ENCODE measurements at regions not wholly inside any gene's neighbourhood (a gene's known extent, or its start where the extent isn't known, plus 50 kb on each side); places are given as distances from the start of the nearest gene placed in this dataset.

DNA sequence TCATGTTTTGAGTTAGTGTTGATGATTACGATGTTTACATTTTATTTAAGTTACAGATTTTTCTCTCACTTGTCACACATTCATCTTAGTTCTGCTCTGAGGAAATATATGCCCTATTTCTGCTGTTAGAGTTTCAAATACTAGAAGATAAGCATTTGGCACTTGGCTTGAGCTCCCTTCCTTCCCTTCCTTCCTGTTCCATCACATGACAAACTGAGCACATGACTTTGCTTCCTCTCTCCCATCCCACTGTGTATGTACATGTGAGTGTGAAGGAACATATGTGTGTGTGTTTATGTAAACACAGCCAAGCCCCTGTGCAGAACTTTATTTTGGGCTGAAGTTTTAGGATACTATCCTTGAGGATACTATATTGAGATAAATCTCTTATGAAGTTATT is 795.9 kb upstream of the IGFBP3 start:
- H3K27me3 ChIP-seq (ENCODE audit: insufficient read depth, low read length) = no peaks in the 10 kb centered on the region
- no peak overlapping the region for H2AK5ac ChIP-seq (ENCODE audit: low read length)
- H3K36me3 ChIP-seq (ENCODE audit: control insufficient read depth in 1 of 2, insufficient read depth in 2 of 2, low read length in 2 of 2) = no peaks in the 10 kb centered on the region
- H3K4me3 ChIP-seq (ENCODE audit: low read depth, low read length) = no peak overlapping the region
- no peaks in the 10 kb centered on the region for H3K9me3 ChIP-seq (ENCODE audit: insufficient read depth, low read depth, low read length)
- WGBS (ENCODE audit: extremely low coverage, insufficient coverage, insufficient read length) = no CpG with 5 or more reads among the region's 1 CpG
- no peak overlapping the region for H3K4me2 ChIP-seq (ENCODE audit: low read length)
- no peaks in the 10 kb centered on the region for H3K79me1 ChIP-seq (ENCODE audit: low read length)
- H4K8ac ChIP-seq (ENCODE audit: low read depth, low read length) = peak overlapping the region; percentile 37
- H3K4me1 ChIP-seq (ENCODE audit: control insufficient read depth in 1 of 2, insufficient read depth in 2 of 2, low read length in 2 of 2) = no peaks in the 10 kb centered on the region
- H3K4ac ChIP-seq (ENCODE audit: low read depth, low read length) = no peak overlapping the region
- H2BK5ac ChIP-seq (ENCODE audit: low read depth, low read length, poor library complexity) = no peak overlapping the region
- DNase-seq = no peak
- H4K12ac ChIP-seq (ENCODE audit: low read depth, low read length) = no peak overlapping the region
- H4K91ac ChIP-seq (ENCODE audit: low read depth, low read length) = no peak overlapping the region
- H2BK12ac ChIP-seq (ENCODE audit: low read length) = no peak overlapping the region
- H3K27ac ChIP-seq (ENCODE audit: low read depth, low read length) = no peak overlapping the region
- no peak overlapping the region for H3K18ac ChIP-seq (ENCODE audit: low read length)
- H3K14ac ChIP-seq (ENCODE audit: low read length) = no peak overlapping the region
- H2AFZ ChIP-seq (ENCODE audit: insufficient read depth, low read length, poor library complexity) = no peak overlapping the region
- H3K79me2 ChIP-seq (ENCODE audit: control insufficient read depth, insufficient read depth, low read length, poor library complexity) = no peaks in the 10 kb centered on the region
- no peak overlapping the region for H3K9ac ChIP-seq (ENCODE audit: low read length)
- H2BK120ac ChIP-seq (ENCODE audit: insufficient read depth, low read length, poor library complexity) = no peak overlapping the region
- H3K23ac ChIP-seq (ENCODE audit: low read length) = no peak overlapping the region

DNA sequence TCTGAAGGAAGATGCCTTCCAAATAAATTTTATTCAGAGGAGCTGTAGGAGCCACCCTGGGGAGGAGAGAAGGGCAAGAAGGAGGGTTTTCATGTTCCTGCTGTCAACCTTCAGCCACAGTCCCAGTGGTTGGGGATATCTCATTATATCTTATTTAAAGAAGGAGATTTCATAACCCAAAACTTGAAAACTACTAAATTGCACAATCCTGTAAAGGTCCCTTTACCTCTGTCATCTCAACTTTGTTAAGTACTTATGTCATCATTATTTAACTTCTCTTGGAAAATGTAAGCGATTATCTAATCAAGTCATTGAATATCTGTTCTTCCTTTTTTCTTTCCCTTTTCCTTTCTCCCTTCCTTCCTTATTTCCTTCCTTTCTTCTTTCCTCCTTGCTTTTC is 794.5 kb upstream of the IGFBP3 start:
- Histone ChIP-seq H3K14ac (ENCODE audit: low read length) (no peak overlapping the region), H4K12ac (ENCODE audit: low read depth, low read length) (no peak overlapping the region), H3K4me1 (ENCODE audit: control insufficient read depth in 1 of 2, insufficient read depth in 2 of 2, low read length in 2 of 2) (no peaks in the 10 kb centered on the region), H3K79me1 (ENCODE audit: low read length) (no peaks in the 10 kb centered on the region), H3K23ac (ENCODE audit: low read length) (no peak overlapping the region), H2AK5ac (ENCODE audit: low read length) (no peak overlapping the region), H2BK12ac (ENCODE audit: low read length) (no peak overlapping the region), H3K18ac (ENCODE audit: low read length) (no peak overlapping the region), H3K4me3 (ENCODE audit: low read depth, low read length) (no peak overlapping the region), H3K9ac (ENCODE audit: low read length) (no peak overlapping the region), H3K79me2 (ENCODE audit: control insufficient read depth, insufficient read depth, low read length, poor library complexity) (no peaks in the 10 kb centered on the region), H3K27me3 (ENCODE audit: insufficient read depth, low read length) (no peaks in the 10 kb centered on the region), H3K36me3 (ENCODE audit: control insufficient read depth in 1 of 2, insufficient read depth in 2 of 2, low read length in 2 of 2) (no peaks in the 10 kb centered on the region), H3K27ac (ENCODE audit: low read depth, low read length) (no peak overlapping the region), H2AFZ (ENCODE audit: insufficient read depth, low read length, poor library complexity) (no peak overlapping the region), H3K9me3 (ENCODE audit: insufficient read depth, low read depth, low read length) (no peaks in the 10 kb centered on the region), H4K8ac (ENCODE audit: low read depth, low read length) (no peak overlapping the region), H3K4ac (ENCODE audit: low read depth, low read length) (no peak overlapping the region), H4K91ac (ENCODE audit: low read depth, low read length) (no peak overlapping the region), H3K4me2 (ENCODE audit: low read length) (no peak overlapping the region), H2BK5ac (ENCODE audit: low read depth, low read length, poor library complexity) (no peak overlapping the region), H2BK120ac (ENCODE audit: insufficient read depth, low read length, poor library complexity) (no peak overlapping the region)
- no peak for DNase-seq
- no CpG with 5 or more reads among the region's 1 CpG for WGBS (ENCODE audit: extremely low coverage, insufficient coverage, insufficient read length)

DNA sequence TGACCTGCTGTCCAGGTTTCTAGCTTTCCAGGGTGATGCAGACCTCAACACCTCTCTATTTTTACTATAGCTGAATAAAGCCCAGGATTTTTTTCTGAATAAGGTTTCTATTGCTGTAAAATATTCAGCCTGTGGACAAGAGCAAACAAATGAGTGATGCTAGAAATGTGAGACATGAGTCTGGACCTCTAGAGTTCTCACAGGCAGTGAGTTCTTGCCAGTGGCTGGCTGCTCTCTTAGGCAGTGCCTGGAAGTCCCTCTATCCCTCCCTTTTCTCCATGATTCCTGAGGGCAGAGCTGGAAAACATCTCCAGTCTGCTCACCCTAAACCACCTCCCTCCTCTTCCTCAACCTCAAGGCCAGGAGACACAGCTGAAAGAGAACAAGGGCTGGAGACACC is 793.8 kb upstream of the IGFBP3 start:
- Histone ChIP-seq H3K4ac (ENCODE audit: low read depth, low read length) (no peak overlapping the region), H2BK120ac (ENCODE audit: insufficient read depth, low read length, poor library complexity) (no peak overlapping the region), H3K4me2 (ENCODE audit: low read length) (no peak overlapping the region), H4K91ac (ENCODE audit: low read depth, low read length) (no peak overlapping the region), H2AFZ (ENCODE audit: insufficient read depth, low read length, poor library complexity) (no peak overlapping the region), H3K79me1 (ENCODE audit: low read length) (no peaks in the 10 kb centered on the region), H3K27me3 (ENCODE audit: insufficient read depth, low read length) (no peaks in the 10 kb centered on the region), H3K23ac (ENCODE audit: low read length) (no peak overlapping the region), H3K79me2 (ENCODE audit: control insufficient read depth, insufficient read depth, low read length, poor library complexity) (no peaks in the 10 kb centered on the region), H4K8ac (ENCODE audit: low read depth, low read length) (no peak overlapping the region), H3K27ac (ENCODE audit: low read depth, low read length) (no peak overlapping the region), H3K9ac (ENCODE audit: low read length) (no peak overlapping the region), H3K4me3 (ENCODE audit: low read depth, low read length) (no peak overlapping the region), H3K4me1 (ENCODE audit: control insufficient read depth in 1 of 2, insufficient read depth in 2 of 2, low read length in 2 of 2) (no peaks in the 10 kb centered on the region), H3K9me3 (ENCODE audit: insufficient read depth, low read depth, low read length) (no peaks in the 10 kb centered on the region), H3K14ac (ENCODE audit: low read length) (no peak overlapping the region), H2BK12ac (ENCODE audit: low read length) (no peak overlapping the region), H2AK5ac (ENCODE audit: low read length) (no peak overlapping the region), H3K36me3 (ENCODE audit: control insufficient read depth in 1 of 2, insufficient read depth in 2 of 2, low read length in 2 of 2) (no peaks in the 10 kb centered on the region), H3K18ac (ENCODE audit: low read length) (no peak overlapping the region), H4K12ac (ENCODE audit: low read depth, low read length) (no peak overlapping the region), H2BK5ac (ENCODE audit: low read depth, low read length, poor library complexity) (no peak overlapping the region)
- DNase-seq = no peak

DNA sequence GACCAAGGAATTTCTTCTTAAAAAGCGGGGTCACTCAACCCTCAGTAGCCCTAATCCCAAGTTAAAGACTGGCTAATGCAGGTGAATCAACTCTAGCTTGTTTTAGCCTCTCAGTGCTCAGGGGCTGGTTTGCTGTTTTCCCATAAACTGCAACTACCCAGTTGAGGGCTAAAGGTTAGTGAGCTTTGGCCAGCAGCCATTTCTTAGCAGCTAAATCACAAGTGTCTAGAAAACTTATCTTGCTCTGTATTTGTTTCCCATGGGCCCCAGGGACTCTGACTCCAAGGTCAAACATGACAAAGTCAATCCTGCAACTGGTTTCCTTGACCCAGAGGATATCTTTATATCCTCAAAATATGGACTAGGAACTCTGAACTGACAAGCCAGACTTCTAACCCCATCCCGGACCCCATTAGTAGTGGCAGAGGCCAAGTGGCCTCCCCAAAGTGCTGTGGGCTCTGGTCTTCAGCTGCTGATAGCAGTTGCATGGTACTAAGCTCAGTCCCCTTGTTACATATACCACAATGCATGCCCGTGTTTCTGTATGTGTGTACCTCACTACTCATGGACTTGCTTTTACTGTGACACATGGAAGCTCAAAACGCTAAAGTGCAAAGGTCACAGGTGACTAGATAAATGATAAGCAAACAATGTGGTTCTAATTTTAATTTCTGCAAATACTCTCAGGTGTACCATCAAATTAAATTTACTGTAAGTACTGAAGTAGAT is 793.0 kb upstream of the IGFBP3 start:
- no peak overlapping the region for H2BK5ac ChIP-seq (ENCODE audit: low read depth, low read length, poor library complexity)
- no peaks in the 10 kb centered on the region for H3K79me2 ChIP-seq (ENCODE audit: control insufficient read depth, insufficient read depth, low read length, poor library complexity)
- H3K14ac ChIP-seq (ENCODE audit: low read length) = no peak overlapping the region
- WGBS (ENCODE audit: extremely low coverage, insufficient coverage, insufficient read length) = no CpG with 5 or more reads among the region's 4 CpGs
- DNase-seq = no peak
- H3K4me3 ChIP-seq (ENCODE audit: low read depth, low read length) = no peak overlapping the region
- no peak overlapping the region for H3K4me2 ChIP-seq (ENCODE audit: low read length)
- H3K23ac ChIP-seq (ENCODE audit: low read length) = no peak overlapping the region
- H3K9me3 ChIP-seq (ENCODE audit: insufficient read depth, low read depth, low read length) = no peaks in the 10 kb centered on the region
- no peak overlapping the region for H3K18ac ChIP-seq (ENCODE audit: low read length)
- no peak overlapping the region for H2AFZ ChIP-seq (ENCODE audit: insufficient read depth, low read length, poor library complexity)
- H2AK5ac ChIP-seq (ENCODE audit: low read length) = no peak overlapping the region
- no peak overlapping the region for H2BK12ac ChIP-seq (ENCODE audit: low read length)
- no peak overlapping the region for H3K4ac ChIP-seq (ENCODE audit: low read depth, low read length)
- no peaks in the 10 kb centered on the region for H3K27me3 ChIP-seq (ENCODE audit: insufficient read depth, low read length)
- no peak overlapping the region for H4K12ac ChIP-seq (ENCODE audit: low read depth, low read length)
- H3K36me3 ChIP-seq (ENCODE audit: control insufficient read depth in 1 of 2, insufficient read depth in 2 of 2, low read length in 2 of 2) = no peaks in the 10 kb centered on the region
- H3K79me1 ChIP-seq (ENCODE audit: low read length) = no peaks in the 10 kb centered on the region
- H3K4me1 ChIP-seq (ENCODE audit: control insufficient read depth in 1 of 2, insufficient read depth in 2 of 2, low read length in 2 of 2) = no peaks in the 10 kb centered on the region
- H3K9ac ChIP-seq (ENCODE audit: low read length) = no peak overlapping the region
- H4K8ac ChIP-seq (ENCODE audit: low read depth, low read length) = no peak overlapping the region
- H4K91ac ChIP-seq (ENCODE audit: low read depth, low read length) = no peak overlapping the region
- H3K27ac ChIP-seq (ENCODE audit: low read depth, low read length) = no peak overlapping the region
- no peak overlapping the region for H2BK120ac ChIP-seq (ENCODE audit: insufficient read depth, low read length, poor library complexity)
